Stimulated activated effector memory CD8-positive, alpha-beta T cell treated with anti-CD3 and anti-CD28 coated beads, Interleukin-12 subunit alpha, Interleukin-12 subunit beta, amount 100 ng/mL, for 72 hours (primary cell): ENCODE measurements at regions not wholly inside any gene's neighbourhood (a gene's known extent, or its start where the extent isn't known, plus 50 kb on each side); places are given as distances from the start of the nearest gene placed in this dataset.
"Not testable (repeated sequence)": the region's sequence is repeated elsewhere in the genome, so short reads cannot be mapped to it uniquely, and the experiment has no call there.

Source experiments
- ATAC-seq: fragments of 150-1000 bp; cut with Tn5 transposase; 2 replicates; pipeline ENCODE4 v1.10.0; 2021
- DNase-seq, 2 donors: peaks; one replicate each; pipeline ENCODE4 v3.0.0; 2021 to 2022; ENCODE audit warnings: low spot score in 2 of 2
- H3K27ac Mint-ChIP-seq: one replicate; pipeline ENCODE4 v1.8.0; 2022; ENCODE audit warnings: mild to moderate bottlenecking, mixed read lengths
- H3K36me3 Mint-ChIP-seq: one replicate; pipeline ENCODE4 v1.8.0; 2022; ENCODE audit warnings: mild to moderate bottlenecking, mixed read lengths
- H3K4me1 Mint-ChIP-seq: one replicate; pipeline ENCODE4 v1.8.0; 2022; ENCODE audit warnings: mixed read lengths
- H3K4me3 Mint-ChIP-seq: one replicate; pipeline ENCODE4 v1.8.0; 2022; ENCODE audit warnings: mild to moderate bottlenecking, mixed read lengths
- H3K9me3 Mint-ChIP-seq: one replicate; pipeline ENCODE4 v1.8.0; 2022; ENCODE audit warnings: mixed read lengths

DNA sequence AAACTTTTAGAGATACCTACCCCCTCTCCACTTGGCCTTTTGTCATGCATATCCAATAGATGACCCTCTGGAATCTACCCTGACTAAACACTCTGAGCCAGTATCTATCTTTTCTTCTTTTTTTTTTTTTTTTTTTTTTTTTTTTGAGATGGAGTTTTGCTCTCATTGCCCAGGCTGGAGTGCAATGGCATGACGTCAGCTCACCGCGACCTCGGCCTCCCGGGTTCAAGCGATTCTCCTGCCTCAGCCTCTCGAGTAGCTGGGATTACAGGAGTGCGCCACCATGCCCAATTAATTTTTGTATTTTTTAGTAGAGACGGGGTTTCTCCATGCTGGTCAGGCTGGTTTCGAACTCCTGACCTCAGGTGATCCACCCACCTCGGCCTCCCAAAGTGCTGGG, 50.8 kb upstream of the GRIN2B start:
- H3K36me3 Mint-ChIP-seq, H3K9me3 Mint-ChIP-seq, DNase-seq, H3K27ac Mint-ChIP-seq, ATAC-seq, H3K4me1 Mint-ChIP-seq, H3K4me3 Mint-ChIP-seq: not testable (repeated sequence)

GRCh38 chr12:14043776-14044175, 62.4 kb upstream of the GRIN2B start:
- Mint-ChIP-seq H3K4me1 (no peaks in the 10 kb centered on the region), H3K36me3 (no peaks in the 10 kb centered on the region), H3K4me3 (no peak overlapping the region), H3K27ac (no peak overlapping the region), H3K9me3 (peaks cover 9% of the 10 kb centered on the region)
- ATAC-seq (no peak), DNase-seq (no peak)

DNA sequence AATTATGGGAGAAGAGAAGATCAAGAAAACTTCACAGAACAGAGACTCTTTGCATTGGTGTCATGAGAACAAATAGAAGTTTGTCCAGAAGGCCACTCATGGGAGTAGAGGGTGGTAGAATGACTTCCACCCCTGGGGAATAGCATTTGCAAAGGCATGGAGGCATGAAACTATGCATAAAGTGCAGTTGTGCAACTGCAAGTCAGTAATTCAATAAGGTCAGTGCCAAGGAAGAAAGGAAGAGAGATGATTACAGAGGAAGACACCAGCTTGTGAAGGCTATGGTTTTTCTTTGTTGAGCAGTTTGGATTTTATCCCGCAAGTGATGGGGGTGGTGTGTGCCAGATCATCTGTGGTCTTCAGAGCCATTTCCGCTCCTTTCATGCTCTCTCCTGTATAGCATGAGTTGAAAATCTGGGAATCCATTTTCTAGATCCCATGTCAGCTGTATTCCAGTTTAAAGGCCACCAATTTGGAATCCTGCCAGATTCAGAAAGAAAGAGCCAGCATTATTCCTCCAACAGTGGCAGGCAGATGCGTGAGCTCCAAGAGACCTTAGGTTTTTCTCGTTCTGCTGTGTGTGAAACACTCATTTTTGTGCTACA, 67.6 kb upstream of the GRIN2B start:
- no peak overlapping the region for H3K27ac Mint-ChIP-seq
- DNase-seq (no peak), ATAC-seq (no peak)
- H3K4me1 Mint-ChIP-seq: no peaks in the 10 kb centered on the region
- H3K4me3 Mint-ChIP-seq: no peak overlapping the region
- H3K9me3 Mint-ChIP-seq: peaks cover 5% of the 10 kb centered on the region
- H3K36me3 Mint-ChIP-seq: no peaks in the 10 kb centered on the region

DNA sequence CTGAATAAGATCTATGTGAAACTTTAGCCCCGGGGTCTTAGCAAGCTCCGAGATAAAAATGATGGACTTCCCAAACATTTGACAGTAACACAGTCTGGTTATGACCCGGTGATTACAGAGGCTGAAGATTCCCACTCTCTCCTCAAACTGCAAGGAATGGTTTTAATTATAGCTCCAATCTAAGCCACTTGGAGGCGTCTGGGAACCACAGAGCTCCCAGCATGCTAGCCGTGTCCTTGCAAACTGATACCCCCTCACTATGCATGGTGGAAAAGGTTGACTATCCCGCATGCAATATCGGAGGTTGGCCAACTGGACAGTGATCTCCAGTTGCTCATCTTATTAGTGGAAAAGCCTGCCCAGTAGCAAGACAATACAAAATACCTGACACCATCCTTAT, 76.5 kb upstream of the GRIN2B start:
- no peak overlapping the region for H3K4me3 Mint-ChIP-seq
- no peaks in the 10 kb centered on the region for H3K4me1 Mint-ChIP-seq

GRCh38 chr12:14058717-14059116, 77.3 kb upstream of the GRIN2B start:
- no peak overlapping the region for H3K27ac Mint-ChIP-seq
- DNase-seq (no peak), ATAC-seq (no peak)
- H3K4me1 Mint-ChIP-seq: no peaks in the 10 kb centered on the region
- H3K9me3 Mint-ChIP-seq: no peaks in the 10 kb centered on the region
- no peak overlapping the region for H3K4me3 Mint-ChIP-seq
- H3K36me3 Mint-ChIP-seq: no peaks in the 10 kb centered on the region

More for the DNA sequence above, 76.5 kb upstream of the GRIN2B start:
- Mint-ChIP-seq H3K9me3 (no peaks in the 10 kb centered on the region), H3K36me3 (no peaks in the 10 kb centered on the region), H3K27ac (no peak overlapping the region)
- ATAC-seq (no peak), DNase-seq (no peak)

GRCh38 chr12:14059548-14059947, 78.1 kb upstream of the GRIN2B start:
- DNase-seq (no peak), ATAC-seq (no peak)
- Mint-ChIP-seq H3K27ac (no peak overlapping the region), H3K4me3 (no peak overlapping the region), H3K9me3 (no peaks in the 10 kb centered on the region), H3K36me3 (no peaks in the 10 kb centered on the region), H3K4me1 (no peaks in the 10 kb centered on the region)

DNA sequence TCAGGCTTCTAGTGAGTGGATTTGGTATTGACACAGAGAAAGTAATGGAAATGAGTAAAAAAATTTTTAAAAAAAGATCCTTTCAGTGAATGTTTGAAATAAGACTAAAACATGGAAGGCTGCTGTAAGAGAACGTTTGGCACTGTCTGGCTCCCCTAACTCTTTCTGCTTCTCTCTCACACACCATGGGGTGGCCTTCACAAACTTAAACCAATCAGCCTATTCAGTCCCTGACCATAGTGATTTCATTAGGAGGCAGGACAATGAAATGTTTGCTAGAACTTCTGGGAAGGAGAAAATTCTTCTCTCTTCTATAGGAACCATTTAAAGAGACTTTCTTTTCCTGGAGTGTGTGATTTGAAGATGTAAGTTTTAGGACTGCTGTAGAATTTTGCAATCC, 84.2 kb upstream of the GRIN2B start:
- DNase-seq (no peak), ATAC-seq (no peak)
- H3K4me3 Mint-ChIP-seq: no peak overlapping the region
- H3K4me1 Mint-ChIP-seq: no peaks in the 10 kb centered on the region
- no peaks in the 10 kb centered on the region for H3K36me3 Mint-ChIP-seq
- no peak overlapping the region for H3K27ac Mint-ChIP-seq
- H3K9me3 Mint-ChIP-seq: no peaks in the 10 kb centered on the region

DNA sequence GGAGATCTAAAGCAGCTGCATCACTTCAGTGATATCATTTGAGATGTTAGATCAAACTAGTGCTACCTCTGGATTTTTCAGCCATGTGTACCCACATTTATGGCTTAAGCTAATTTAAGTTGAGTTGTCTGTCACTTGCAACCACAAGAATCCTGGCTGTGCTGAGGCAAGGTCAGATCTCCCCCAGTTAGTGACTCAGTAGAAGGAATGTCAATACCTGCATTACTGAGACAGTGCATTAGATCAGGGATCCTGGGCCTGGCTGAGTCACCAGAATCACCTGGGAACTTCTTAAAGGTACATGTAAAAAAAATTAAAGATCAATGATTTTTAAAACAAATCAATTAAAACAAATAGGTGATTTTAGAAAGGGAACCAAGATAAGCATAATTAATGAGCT, 84.6 kb upstream of the GRIN2B start:
- H3K27ac Mint-ChIP-seq: no peak overlapping the region
- ATAC-seq: no peak
- H3K36me3 Mint-ChIP-seq: no peaks in the 10 kb centered on the region
- no peak overlapping the region for H3K4me3 Mint-ChIP-seq
- H3K4me1 Mint-ChIP-seq: no peaks in the 10 kb centered on the region
- DNase-seq: no peak
- H3K9me3 Mint-ChIP-seq: no peaks in the 10 kb centered on the region

DNA sequence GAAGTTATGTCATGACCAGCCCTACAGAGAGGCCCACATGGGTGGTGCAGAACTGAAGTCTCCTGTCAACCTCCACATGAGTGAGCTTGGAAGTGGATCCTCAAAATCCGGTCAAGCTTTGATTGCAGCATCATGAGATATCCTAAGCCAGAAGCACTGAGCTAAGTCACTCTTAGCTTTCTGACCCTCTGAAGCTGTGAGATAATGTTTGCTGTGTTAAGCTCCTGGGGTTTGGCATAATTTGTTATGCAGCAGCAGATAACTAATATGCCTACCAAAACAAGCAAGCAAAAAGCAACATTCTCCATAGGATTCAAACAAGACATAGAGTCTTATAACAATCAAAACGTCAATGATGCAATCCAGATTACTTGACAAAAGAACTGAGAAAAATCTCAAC, 87.6 kb upstream of the GRIN2B start:
- ATAC-seq: no peak
- Mint-ChIP-seq H3K27ac (no peak overlapping the region), H3K4me3 (no peak overlapping the region), H3K36me3 (no peaks in the 10 kb centered on the region), H3K4me1 (no peaks in the 10 kb centered on the region), H3K9me3 (no peaks in the 10 kb centered on the region)
- no peak for DNase-seq

- Mint-ChIP-seq H3K36me3 (no peaks in the 10 kb centered on the region), H3K4me1 (no peaks in the 10 kb centered on the region), H3K27ac (no peak overlapping the region), H3K4me3 (no peak overlapping the region), H3K9me3 (peaks cover under 1% of the 10 kb centered on the region)
- DNase-seq (no peak), ATAC-seq (no peak)
Observed at GRCh38 chr12:14071833-14072232, 90.4 kb upstream of the GRIN2B start.

DNA sequence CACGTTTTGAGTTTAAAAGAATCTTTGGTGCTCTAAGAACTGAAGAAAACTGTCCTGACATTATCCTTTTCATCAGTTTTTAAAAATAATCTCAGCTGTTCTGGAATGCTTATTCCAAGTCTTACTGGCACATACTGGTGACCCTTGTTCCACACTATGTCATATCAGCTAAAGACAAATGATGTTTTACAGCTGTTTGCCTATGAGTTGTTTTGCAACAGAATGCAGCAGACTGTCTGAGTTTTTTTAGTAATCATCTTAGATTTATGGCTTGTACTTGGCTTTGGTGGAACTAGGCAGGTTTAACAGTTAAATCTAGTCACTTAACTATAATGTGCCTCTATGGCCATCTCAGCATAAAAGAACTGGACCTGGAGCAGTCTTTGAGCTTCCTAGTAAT, 91.6 kb upstream of the GRIN2B start:
- DNase-seq: no peak
- no peaks in the 10 kb centered on the region for H3K4me1 Mint-ChIP-seq
- no peak for ATAC-seq
- H3K27ac Mint-ChIP-seq: no peak overlapping the region
- H3K4me3 Mint-ChIP-seq: no peak overlapping the region
- peaks cover 4% of the 10 kb centered on the region for H3K9me3 Mint-ChIP-seq
- H3K36me3 Mint-ChIP-seq: no peaks in the 10 kb centered on the region

DNA sequence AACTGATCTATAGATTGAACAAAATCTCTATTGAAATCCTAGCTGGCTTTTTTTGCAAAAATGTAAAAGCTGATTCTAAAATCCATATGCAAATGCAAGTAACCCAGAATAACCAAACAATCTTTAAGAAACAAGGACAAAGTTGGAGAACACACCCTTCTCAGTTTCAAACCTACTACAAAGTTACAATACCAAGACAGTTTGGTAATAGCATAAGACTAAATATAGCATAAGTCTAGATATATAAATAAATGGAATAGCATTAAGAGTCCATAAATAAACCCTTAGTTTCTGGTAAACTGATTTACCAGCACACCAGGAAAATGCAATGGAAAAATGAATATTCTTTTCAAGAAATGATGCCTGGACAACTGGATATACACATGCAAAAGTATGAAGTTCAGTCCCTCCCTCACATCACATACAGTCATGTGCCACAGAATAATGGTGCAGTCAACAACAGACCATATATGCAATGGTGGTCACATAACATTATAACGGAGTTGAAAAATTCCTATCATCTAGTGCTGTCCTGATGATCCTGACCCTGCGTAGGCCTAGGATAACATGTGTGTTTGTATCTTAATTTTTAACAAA, 94.5 kb upstream of the GRIN2B start:
- H3K9me3 Mint-ChIP-seq: peaks cover 4% of the 10 kb centered on the region
- H3K4me1 Mint-ChIP-seq: no peaks in the 10 kb centered on the region
- no peak overlapping the region for H3K27ac Mint-ChIP-seq

GRCh38 chr12:14076538-14076937, 95.1 kb upstream of the GRIN2B start:
- Mint-ChIP-seq H3K4me1 (no peaks in the 10 kb centered on the region), H3K4me3 (no peak overlapping the region), H3K36me3 (no peaks in the 10 kb centered on the region), H3K27ac (no peak overlapping the region), H3K9me3 (peaks cover 4% of the 10 kb centered on the region)
- DNase-seq: no peak
- no peak for ATAC-seq

More for the DNA sequence above, 94.5 kb upstream of the GRIN2B start:
- ATAC-seq (no peak), DNase-seq (no peak)
- H3K36me3 Mint-ChIP-seq: no peaks in the 10 kb centered on the region
- no peak overlapping the region for H3K4me3 Mint-ChIP-seq

GRCh38 chr12:14086838-14087237, 105.4 kb upstream of the GRIN2B start:
- Mint-ChIP-seq H3K36me3 (no peaks in the 10 kb centered on the region), H3K9me3 (no peaks in the 10 kb centered on the region), H3K4me1 (no peaks in the 10 kb centered on the region), H3K4me3 (no peak overlapping the region), H3K27ac (no peak overlapping the region)
- ATAC-seq: no peak
- no peak for DNase-seq

- Mint-ChIP-seq H3K4me1 (no peaks in the 10 kb centered on the region), H3K9me3 (peaks cover 3% of the 10 kb centered on the region), H3K27ac (no peak overlapping the region), H3K4me3 (no peak overlapping the region), H3K36me3 (no peaks in the 10 kb centered on the region)
- ATAC-seq (no peak), DNase-seq (no peak)
Observed at GRCh38 chr12:14099994-14100393, 118.6 kb upstream of the GRIN2B start.

DNA sequence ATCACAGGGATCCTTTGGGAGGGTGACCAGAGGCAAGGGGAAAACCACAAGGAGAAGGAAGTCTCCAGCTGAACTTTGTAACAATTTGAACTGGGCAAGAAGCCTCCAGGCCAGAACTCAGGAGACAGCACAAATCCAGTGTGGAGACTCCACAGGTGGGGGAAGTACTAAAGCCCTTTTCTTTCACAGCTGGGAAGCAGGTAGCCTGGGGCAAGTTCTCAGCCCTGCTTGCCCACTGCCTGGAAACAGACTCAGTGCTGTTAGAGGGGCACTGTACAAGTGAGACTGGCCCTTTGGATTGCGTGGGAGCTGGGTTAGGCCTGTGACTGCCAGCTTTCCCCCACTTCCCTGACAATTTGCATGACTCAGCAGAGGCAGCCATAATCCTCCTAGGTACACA, 120.2 kb upstream of the GRIN2B start:
- not testable (repeated sequence) for H3K4me1 Mint-ChIP-seq, H3K9me3 Mint-ChIP-seq, DNase-seq, ATAC-seq, H3K27ac Mint-ChIP-seq, H3K4me3 Mint-ChIP-seq, H3K36me3 Mint-ChIP-seq
